Caco-2 (cell line): ENCODE measurements at regions not wholly inside any gene's neighbourhood (a gene's known extent, or its start where the extent isn't known, plus 50 kb on each side); places are given as distances from the start of the nearest gene placed in this dataset.

ENCODE experiments used
- BruUV-seq: library from RNA; stranded (reverse); fragments of 400-500 nt; replicated peaks from 2 replicates; lab custom pipeline; 2021; lab: Mats Ljungman, UMichigan
- CTCF ChIA-PET: fragments of 300-600 bp; sonication (Branson Sonifier 250); formaldehyde crosslinking; loops from one replicate; lab custom pipeline; 2022; ENCODE audit warnings: antibody characterized with exemption; lab: Charles Lee
- POLR2A ChIA-PET: fragments of 300-600 bp; sonication (Branson Sonifier 250); formaldehyde crosslinking; loops from one replicate; lab custom pipeline; 2022; ENCODE audit warnings: antibody characterized with exemption; lab: Charles Lee
- DNase-seq, 2 experiments: peaks; one replicate each; pipeline versions ENCODE4 v3.0.0 to v3.0.0-alpha.2; 2020 to 2022
- H3K27me3 ChIP-seq: replicated peaks from 2 replicates; pipeline ENCODE4 v1.6.0; 2011; ENCODE audit warnings: low read length; ENCODE audit not compliant: control insufficient read depth, insufficient read depth
- H3K36me3 ChIP-seq: 2 replicates; pipeline ENCODE4 v1.5.1; 2011; ENCODE audit warnings: low read length; ENCODE audit not compliant: control insufficient read depth, insufficient read depth
- H3K4me1 ChIP-seq: fragments of 250-450 bp; sonication (Bioruptor Pico); 2 replicates; pipeline ENCODE4 v1.5.1; 2020; ENCODE audit warnings: mild to moderate bottlenecking
- H3K4me3 ChIP-seq: 2 replicates; pipeline ENCODE4 v1.5.1; 2011; ENCODE audit warnings: low read depth, mild to moderate bottlenecking, control low read depth, low read length
- H3K9me3 ChIP-seq: fragments of 250-450 bp; sonication (Bioruptor Pico); 2 replicates; pipeline ENCODE4 v1.5.1; 2020; ENCODE audit warnings: mild to moderate bottlenecking, moderate library complexity
- H3K27ac Mint-ChIP-seq: one replicate; pipeline ENCODE4 v1.8.0; 2022; ENCODE audit warnings: mixed read lengths; ENCODE audit not compliant: unreplicated experiment
- H3K27me3 Mint-ChIP-seq: one replicate; pipeline ENCODE4 v1.8.0; 2022; ENCODE audit warnings: mixed read lengths; ENCODE audit not compliant: insufficient read depth, unreplicated experiment
- H3K36me3 Mint-ChIP-seq: one replicate; pipeline ENCODE4 v1.8.0; 2022; ENCODE audit warnings: mild to moderate bottlenecking, mixed read lengths; ENCODE audit not compliant: insufficient read depth, unreplicated experiment
- H3K4me1 Mint-ChIP-seq: one replicate; pipeline ENCODE4 v1.8.0; 2022; ENCODE audit warnings: low read depth, mixed read lengths; ENCODE audit not compliant: unreplicated experiment
- H3K4me3 Mint-ChIP-seq: one replicate; pipeline ENCODE4 v1.8.0; 2022; ENCODE audit warnings: mild to moderate bottlenecking, moderate library complexity, mixed read lengths; ENCODE audit not compliant: unreplicated experiment
- H3K9me3 Mint-ChIP-seq: one replicate; pipeline ENCODE4 v1.8.0; 2022; ENCODE audit warnings: mixed read lengths; ENCODE audit not compliant: unreplicated experiment
- CTCF ChIP-seq, 2 experiments: fragments of 200-600 bp in 1 of 2; IDR thresholded peaks; 1 replicate in 1 of 2; 2 replicates in 1 of 2; pipeline versions ENCODE4 v1.5.1 to v1.8.0; 2011 to 2022; ENCODE audit warnings: antibody characterized with exemption in 1 of 2, control low read depth in 1 of 2, inconsistent platforms in 1 of 2, low read depth in 1 of 2, low read length in 1 of 2, mild to moderate bottlenecking in 1 of 2, moderate library complexity in 1 of 2; ENCODE audit not compliant: insufficient read depth in 1 of 2, severe bottlenecking in 1 of 2, unreplicated experiment in 1 of 2
- intact Hi-C: fragments of 100-400 bp; cut with micrococcal nuclease; formaldehyde crosslinking; loops from one replicate; pipeline ENCODE4 v1.10.0; 2022; ENCODE audit not compliant: unreplicated experiment

- no peak for DNase-seq
- peaks cover 15% of the 10 kb centered on the region for H3K9me3 Mint-ChIP-seq
- POLR2A ChIA-PET: no interaction called here
- Histone ChIP-seq H3K4me1 (peaks cover 15% of the 10 kb centered on the region; the same call in 1 of the 2 replicates), H3K9me3 (no peaks in the 10 kb centered on the region), H3K4me3 (no peak overlapping the region), H3K36me3 (no peaks in the 10 kb centered on the region), H3K27me3 (no peaks in the 10 kb centered on the region)
- H3K4me1 Mint-ChIP-seq: peaks cover 10% of the 10 kb centered on the region
- BruUV-seq: no TSS peak
- H3K27ac Mint-ChIP-seq: no peak overlapping the region
- no peaks in the 10 kb centered on the region for H3K36me3 Mint-ChIP-seq
- H3K27me3 Mint-ChIP-seq: peaks cover 9% of the 10 kb centered on the region
- intact Hi-C loops: no loop called here
- TF ChIP-seq CTCF (IDR thresholded peaks at IDR 0.05; ENCODE audit: insufficient read depth in 1 of 2, low read depth in 1 of 2, low read length in 1 of 2, severe bottlenecking in 1 of 2, unreplicated experiment in 1 of 2): no peak
- CTCF ChIA-PET: no interaction called here
- H3K4me3 Mint-ChIP-seq: no peak overlapping the region
These were observed 77.0 kb upstream of the STARD4 start for GRCh38 chr5:111589316-111589715.

GRCh38 chr5:111587728-111588127, 75.4 kb upstream of the STARD4 start:
- Histone ChIP-seq H3K4me1 (peaks cover 16% of the 10 kb centered on the region; the same call in 1 of the 2 replicates), H3K4me3 (no peak overlapping the region), H3K27me3 (no peaks in the 10 kb centered on the region), H3K9me3 (no peaks in the 10 kb centered on the region), H3K36me3 (no peaks in the 10 kb centered on the region)
- Mint-ChIP-seq H3K27ac (no peak overlapping the region), H3K4me1 (peaks cover 10% of the 10 kb centered on the region), H3K9me3 (peaks cover 15% of the 10 kb centered on the region), H3K4me3 (no peak overlapping the region), H3K27me3 (peaks cover 9% of the 10 kb centered on the region), H3K36me3 (no peaks in the 10 kb centered on the region)
- BruUV-seq: no TSS peak
- no peak for TF ChIP-seq CTCF (IDR thresholded peaks at IDR 0.05; ENCODE audit: insufficient read depth in 1 of 2, low read depth in 1 of 2, low read length in 1 of 2, severe bottlenecking in 1 of 2, unreplicated experiment in 1 of 2)
- ChIA-PET POLR2A (no interaction called here), CTCF (no interaction called here)
- intact Hi-C loops: no loop called here
- DNase-seq: no peak

- H3K27me3 ChIP-seq: no peaks in the 10 kb centered on the region
- no peak for TF ChIP-seq CTCF (IDR thresholded peaks at IDR 0.05; ENCODE audit: insufficient read depth in 1 of 2, low read depth in 1 of 2, low read length in 1 of 2, severe bottlenecking in 1 of 2, unreplicated experiment in 1 of 2)
- DNase-seq: no peak
- intact Hi-C loops: no loop called here
- BruUV-seq: no TSS peak
- ChIA-PET POLR2A (no interaction called here), CTCF (no interaction called here)
- H3K9me3 ChIP-seq: no peaks in the 10 kb centered on the region
- H3K36me3 ChIP-seq: no peaks in the 10 kb centered on the region
- Mint-ChIP-seq H3K4me3 (no peak overlapping the region), H3K27me3 (peaks cover 9% of the 10 kb centered on the region), H3K36me3 (no peaks in the 10 kb centered on the region), H3K9me3 (peaks cover 15% of the 10 kb centered on the region), H3K27ac (no peak overlapping the region), H3K4me1 (peaks cover 10% of the 10 kb centered on the region)
- H3K4me3 ChIP-seq: no peak overlapping the region
- H3K4me1 ChIP-seq: peaks cover 16% of the 10 kb centered on the region; the same call in 1 of the 2 replicates
These were observed 73.6 kb upstream of the STARD4 start for GRCh38 chr5:111585946-111586345.
